IPS DF 19.7 (cell line): ENCODE measurements at regions not wholly inside any gene's neighbourhood (a gene's known extent, or its start where the extent isn't known, plus 50 kb on each side); places are given as distances from the start of the nearest gene placed in this dataset.
"Not testable (repeated sequence)": the region's sequence is repeated elsewhere in the genome, so short reads cannot be mapped to it uniquely, and the experiment has no call there.

Experiments
- DNase-seq: peaks from one replicate; pipeline ENCODE4 v3.0.0-alpha.2; 2013; ENCODE audit warnings: low read depth, low spot score

DNA sequence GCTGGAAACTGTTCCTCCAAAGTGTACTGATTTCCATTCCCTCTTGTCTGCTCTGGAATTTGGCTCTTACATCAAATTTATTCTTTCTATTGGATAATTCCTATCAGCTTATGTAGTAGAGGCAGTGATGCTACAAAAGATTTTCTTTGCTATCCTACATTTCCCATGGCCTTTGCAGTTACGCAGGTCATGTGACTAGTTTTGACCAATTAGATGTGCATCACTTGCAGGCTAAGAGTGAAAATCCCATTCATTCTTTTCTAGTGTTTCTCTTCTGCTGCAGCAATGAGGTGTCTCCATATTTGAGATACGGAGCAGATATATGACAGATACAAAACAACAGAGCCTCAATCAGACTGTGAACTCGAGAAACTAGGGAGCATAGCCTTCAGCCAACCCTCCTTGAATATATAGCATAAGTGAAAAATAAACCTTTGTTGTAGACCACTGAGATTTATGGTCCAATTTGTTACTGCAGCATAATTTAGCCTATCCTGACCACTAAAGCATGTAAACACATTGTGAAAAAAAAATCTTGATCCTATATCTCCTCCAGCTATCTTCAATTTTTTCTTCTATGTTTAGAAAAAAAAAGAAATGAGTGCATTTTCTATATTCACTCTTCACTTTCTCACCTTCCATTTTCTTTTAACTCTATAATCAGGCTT is 102.0 kb downstream of the HNMT start:
- no peak for DNase-seq

DNA sequence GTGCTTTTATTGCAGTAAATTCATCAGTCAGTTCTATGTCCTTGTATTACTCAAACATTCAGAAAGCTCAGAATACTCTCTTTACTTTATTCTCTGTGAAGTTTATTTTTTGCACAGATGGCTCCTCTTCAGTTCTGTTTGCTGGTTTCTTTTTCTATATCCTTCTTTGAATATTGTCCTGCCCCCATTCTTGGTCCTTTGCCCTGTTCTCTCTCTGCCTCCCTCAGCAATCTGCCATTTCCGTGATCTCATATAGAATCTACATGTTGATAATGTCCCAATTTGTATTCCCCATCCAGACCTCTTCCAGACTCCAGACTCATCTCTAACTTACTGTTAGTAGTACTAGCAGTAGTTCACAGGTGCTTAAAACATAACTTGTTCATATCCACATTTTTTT is 102.6 kb downstream of the HNMT start:
- no peak for DNase-seq

DNA sequence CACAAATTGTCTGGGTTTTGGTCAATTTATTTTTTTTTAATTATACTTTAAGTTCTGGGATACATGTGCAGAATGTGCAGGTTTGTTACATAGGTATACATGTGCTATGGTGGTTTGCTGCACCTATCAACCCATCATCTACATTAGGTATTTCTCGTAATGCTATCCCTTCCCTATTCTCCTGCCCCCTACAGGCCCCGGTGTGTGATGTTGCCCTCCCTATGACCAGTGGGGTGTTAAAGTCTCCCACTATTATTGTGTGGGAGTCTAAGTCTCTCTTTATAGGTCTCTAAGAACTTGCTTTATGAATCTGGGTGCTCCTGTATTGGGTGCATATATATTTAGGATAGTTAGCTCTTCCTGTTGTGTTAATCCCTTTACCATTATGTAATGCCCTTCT is 104.4 kb downstream of the HNMT start:
- not testable (repeated sequence) for DNase-seq

DNA sequence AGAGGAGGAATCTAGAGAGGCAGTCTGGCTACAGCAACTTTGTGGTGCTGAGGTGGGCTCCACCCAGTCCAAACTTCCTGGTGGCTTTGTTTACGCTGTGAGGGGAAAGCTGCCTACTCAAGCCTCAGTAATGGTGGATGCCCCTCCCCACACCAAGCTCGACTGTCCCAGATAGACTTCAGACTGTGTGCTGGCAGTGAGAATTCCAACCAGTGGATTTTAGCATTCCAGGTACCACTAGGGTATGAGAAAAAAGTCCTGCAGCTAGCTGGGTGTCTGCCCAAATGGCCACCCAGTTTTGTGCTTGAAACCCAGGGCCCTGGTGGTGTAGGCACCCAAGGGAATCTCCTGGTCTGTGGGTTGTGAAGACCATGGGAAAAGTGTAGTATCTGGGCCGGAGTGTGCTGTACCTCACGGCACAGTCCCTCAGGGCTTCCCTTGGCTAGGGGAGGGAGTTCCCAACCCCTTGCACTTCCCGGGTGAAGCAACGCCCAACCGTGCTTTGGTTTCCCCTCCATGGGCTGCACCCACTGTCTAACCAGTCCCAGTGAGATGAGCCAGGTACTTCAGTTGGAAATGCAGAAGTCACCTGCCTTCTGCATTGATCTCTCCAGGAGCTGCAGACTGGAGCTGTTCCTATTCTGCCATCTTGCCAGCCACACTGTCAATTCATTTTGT is 106.9 kb downstream of the HNMT start:
- DNase-seq, result not testable (repeated sequence)

DNA sequence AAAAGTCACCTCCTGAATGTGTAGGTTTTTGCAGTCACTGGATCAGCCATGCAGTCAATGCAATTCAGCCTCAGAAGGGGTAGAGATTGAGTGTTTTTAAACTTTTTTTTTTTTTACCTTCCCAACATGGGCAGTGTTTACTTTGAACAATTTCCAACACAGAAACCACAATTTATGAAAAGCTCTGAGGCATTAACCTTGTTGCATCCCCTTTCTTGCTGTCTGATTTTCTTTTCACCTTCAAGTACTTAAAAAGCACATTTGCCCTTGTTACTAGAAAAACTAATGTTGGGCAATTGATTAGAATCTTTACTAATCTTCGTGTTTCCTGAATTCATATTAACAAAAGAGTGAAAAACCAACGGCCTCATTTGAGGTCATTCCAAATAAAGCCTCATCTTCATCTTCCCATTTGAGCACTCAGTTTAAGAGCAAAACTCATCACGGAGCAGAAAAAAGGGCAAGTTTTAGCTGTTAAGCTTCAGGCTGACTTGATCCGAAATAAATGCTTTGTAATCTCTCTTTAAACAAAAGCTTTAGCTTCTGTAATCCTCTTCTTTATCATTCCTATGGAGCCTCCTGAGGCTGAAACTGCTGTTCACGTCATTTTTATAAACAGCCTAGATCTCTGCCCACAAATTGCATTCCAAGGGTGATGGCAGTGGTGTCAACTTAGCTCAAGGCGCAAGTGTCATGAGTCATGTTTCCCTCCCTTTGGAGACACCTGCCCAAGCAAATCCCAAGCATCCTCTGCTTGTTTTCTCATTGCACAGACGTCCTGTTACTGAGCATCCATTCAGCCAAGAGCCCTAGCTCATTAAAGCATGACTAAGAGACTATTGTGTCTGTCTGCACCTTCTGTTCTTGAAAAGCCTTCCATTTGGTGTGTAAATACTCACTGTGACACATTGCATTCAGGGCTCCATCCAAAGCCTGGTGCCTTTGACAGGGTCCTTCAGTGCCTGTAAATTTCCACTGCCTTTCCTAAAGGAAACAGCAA is 107.7 kb downstream of the HNMT start:
- no peak for DNase-seq

DNA sequence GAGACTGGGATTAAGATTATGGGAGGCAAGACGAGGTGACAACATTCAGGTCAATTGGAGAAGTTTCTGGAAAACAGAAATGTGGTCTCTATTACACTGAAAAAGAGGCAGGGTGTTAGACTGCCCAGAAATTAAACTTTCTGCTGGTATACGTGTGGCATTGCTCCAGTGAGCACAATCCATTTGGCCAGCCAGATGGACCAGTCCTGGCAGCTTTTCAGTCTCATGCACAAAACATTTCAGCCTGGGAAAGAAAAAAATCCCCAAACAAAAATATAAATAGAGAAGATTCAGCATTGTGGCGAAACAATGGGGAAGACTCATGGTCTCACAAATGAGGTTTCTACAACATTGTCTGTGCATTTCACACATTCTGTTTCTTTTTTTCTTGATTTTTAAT is 113.9 kb downstream of the HNMT start:
- no peak for DNase-seq

DNA sequence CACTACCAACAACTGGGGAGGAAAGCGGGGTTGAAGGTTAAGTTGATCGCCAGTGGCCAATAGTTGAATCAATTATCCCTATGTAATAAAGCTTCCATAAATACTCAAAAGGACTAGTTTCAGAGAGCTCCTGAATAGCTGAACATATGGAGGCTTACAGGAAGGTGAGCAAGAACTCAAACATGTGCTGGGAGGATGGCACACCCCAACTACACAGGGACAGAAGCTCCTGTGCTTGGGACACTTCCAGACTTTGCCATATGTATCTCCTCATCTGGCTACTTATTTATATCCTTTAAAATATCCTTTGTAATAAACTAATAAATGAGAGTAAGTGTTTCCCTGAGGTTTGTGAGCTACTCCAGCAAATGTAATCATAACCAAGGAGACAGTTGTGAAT is 115.7 kb downstream of the HNMT start:
- DNase-seq, result no peak

DNA sequence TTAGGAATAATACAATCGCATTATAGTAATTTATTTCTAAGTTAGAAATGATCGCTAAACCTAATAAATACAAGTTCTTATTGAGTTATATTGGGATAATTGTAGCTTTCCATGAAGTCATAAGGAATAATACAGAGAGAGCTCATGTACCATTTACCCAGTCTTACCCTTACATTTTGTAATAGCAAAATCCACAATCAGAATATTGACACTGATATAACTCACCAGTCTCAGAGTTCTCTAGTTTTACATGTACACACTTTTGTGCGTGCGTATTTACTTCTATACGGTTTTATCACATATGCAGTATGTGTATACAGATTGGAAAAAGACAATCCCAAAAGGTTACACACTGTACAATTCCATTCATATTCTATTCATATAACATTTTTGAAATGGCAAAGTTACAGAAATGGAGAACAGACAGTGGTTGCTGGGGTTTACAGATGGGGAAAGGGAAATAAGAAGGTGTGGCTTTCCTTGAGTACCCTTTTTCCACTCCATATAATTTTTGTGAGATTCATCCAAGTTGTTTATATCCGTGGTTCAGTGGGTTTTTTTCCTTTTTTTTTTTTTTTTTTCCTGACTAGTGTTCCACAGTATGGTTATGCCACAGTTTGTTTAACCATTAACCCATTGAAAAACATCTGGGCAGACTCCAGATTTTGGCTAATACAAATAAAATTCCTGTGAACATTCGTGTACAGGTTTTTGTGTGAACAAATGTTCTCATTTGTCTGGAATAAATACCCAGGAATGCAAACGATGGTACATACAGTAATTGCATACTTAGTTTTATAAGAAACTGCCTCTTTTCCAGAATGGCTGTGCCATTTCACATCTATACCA is 117.2 kb downstream of the HNMT start:
- no peak for DNase-seq

DNA sequence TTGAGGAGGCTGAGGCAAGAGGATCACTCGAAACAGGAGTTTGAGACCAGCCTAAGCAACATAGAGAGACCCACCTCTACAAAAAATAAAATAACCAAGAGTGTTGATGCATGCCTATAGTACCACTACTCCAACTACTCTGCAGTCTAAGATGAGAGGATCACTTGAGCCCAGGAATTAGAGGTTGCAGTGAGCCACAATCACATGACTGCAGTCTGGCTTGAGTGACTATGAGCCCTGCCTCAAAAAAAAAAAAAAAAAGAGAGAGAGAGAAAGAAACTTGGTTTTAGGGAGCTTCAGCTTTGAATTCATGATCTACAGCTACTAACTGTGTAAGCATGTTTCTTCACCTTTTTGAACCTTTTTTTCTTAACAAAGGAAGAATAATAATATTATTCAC is 119.9 kb downstream of the HNMT start:
- no peak for DNase-seq

DNA sequence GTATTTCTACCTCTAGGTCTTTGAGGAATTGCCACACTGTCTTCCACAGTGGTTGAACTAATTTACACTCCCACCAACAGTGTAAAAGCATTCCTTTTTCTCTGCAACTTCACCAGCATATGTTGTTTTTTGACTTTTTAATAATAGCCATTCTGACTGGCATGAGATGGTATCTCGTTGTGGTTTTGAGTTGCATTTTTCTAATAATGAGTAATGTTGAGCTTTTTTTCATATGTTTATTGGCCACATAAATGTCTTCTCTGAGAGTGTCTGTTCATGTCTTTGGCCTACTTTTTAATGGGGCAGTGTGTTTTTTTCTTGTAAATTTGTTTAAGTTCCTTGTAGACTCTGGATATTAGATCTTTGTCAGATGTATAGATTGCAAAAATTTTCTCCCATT is 121.2 kb downstream of the HNMT start:
- not testable (repeated sequence) for DNase-seq

DNA sequence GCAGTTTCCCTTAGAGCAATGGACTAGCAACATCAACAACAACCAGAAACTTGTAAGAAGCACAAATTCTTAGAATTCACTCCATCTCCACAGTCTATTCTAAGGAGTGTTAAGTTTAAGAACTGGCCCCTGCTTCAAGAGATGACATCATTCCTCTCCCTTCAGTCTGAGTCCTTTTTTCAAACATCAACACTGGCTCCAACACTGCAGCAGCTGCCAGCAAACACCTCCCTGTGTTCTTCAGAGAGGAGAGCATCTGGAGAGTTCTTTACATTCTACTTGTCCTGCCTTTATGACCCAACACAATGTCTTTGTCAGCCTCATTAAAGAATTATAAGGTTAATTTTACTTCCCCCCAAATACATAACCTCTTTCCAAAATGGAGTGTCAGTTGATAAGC is 122.3 kb downstream of the HNMT start:
- no peak for DNase-seq

DNA sequence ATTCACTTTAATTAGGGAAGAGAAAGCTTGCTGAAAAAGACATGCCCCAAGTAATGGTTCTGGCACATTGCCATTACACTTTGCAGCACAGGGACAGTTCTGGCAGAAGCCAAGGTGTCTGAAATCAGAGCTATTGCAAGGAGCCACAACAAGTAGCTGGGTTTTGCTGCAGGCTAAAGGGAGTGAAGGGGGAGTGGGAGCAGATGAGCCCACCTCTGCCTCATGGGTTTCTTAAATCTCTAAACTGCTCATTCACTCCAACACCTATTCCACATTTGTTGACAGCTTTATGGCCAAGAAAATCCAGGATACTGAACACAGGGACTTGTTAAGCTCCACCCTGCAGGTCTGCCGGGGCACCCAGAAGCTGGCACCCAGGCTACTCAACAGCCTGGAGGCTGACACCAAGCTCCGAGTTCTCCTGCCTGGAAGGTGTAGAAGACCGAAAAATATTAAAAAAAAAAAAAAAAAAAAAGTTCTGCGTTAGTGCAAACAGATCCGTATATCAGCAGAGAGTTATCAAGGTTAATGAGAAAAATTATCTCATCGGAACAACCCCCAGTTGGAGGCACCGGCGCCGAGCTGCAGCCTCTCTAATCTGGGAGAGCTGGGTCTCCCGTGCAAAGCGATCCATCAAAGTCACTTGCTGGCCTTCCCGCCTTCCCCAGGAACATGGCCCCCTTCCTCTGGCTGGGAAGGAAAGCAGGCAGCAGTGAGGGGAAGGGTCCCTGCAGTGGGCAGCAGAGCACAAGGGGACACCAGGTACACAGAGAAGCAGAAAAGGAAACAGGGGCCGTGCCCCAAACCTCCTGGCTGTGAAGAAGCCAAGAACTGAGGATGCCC is 123.7 kb downstream of the HNMT start:
- DNase-seq, result no peak

DNA sequence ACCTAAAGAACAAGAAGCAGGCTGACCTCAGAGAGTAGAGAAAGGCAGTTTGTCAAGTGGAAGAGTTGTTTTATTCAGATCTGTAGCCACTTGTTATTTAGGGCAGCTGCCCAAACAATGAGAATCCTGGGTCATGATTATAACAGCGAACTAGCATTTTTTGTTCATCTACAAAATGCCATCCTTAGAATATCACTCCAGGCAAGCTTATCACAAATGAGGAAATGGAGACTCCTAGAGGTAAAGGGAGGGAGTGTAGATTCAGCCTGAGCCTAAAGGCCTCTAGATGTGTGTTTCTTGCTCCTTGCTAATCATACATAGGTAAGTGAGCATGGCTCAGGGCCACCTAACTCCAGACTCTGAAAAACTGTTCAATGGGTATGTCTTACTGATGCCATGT is 126.1 kb downstream of the HNMT start:
- no peak for DNase-seq

DNA sequence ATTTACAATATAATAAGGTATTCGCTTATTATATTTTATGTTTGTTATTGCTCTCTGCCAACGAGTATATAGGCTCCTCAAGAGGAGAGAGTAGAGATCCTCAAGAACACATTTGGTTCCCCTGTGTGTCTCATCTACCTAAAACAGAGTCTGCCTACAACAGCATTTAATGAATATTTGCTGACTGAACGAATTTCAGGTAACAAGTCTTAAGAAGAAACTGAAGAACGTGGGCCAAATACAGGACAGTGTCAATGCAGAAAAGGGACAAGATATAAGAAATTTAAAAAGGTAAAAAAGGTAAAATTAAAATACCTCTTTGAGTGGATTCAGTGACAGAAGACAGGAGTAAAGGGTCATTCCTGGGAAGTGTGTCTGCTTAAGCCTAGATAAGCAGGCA is 129.2 kb downstream of the HNMT start:
- no peak for DNase-seq

DNA sequence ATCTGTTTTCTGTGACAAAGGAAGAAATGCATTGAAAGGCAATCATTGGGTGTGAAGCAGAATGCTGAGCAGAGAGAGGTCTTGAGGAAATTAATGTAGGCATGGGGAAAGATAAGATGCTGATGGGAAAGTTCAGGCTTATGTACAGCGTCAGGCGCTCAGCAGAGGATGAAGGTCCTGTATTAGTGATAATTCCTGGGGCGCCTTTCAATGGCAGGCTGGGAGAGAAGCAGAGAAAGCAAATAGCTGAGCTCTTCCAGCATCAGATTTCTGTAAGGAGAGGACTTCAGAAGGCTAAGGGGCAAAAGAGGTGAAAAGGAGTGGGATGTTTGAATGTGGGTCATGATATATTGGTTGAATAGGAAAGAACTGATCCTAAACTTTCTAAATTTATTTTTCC is 129.8 kb downstream of the HNMT start:
- no peak for DNase-seq

DNA sequence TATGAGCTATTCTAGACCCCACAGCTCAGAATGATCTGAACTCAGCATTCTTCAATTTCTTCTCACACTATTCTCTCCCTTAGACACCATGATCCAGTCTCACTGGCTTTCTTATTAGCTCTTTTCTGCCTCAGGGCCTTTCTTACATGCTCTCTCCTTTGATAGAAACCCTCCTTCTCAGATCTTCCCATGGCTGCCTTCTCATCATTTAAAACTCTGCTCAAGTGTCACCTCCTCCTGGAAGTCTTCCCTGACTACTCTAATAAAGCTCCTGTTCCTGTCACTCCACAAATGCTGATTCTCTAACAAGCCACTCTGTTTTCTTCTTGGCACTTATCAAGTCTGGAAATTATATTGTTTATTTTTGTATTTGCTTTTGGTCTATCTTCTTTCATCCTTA is 131.1 kb downstream of the HNMT start:
- DNase-seq, result no peak

DNA sequence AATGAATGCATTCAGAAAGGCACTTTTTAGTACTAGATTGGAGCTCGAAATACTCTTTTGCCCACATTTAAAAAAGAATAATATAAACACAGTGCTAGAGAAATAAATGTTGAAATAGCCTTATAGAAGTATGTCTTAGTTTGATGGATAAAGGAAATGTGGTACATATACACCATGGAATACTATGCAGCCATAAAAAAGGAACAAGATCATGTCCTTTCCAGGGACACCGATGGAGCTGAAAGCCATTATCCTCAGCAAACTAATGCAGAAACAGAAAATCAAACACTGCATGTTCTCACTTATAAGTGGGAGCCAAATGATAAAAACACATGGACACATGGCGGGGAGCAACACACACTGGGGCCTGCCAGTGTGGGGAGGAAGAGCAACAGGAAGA is 135.0 kb downstream of the HNMT start:
- not testable (repeated sequence) for DNase-seq

DNA sequence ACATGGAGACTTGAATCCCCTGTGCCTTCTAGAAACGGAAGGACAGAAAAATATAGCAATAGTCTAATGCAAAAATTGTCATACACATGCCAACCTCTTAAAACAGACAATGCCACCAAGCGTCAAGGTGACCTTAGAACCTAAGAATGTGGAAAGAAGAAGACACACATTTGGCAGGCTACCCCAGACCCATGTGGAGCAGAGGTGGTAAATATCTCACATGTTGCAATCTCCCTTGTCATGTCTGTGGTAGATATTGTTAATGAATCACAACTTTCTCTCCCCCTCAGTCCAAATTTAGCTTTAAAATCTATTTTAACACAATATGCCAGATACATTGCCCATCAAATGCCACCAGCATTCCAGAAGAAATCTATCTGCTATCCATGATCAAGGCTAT is 137.4 kb downstream of the HNMT start:
- no peak for DNase-seq

DNA sequence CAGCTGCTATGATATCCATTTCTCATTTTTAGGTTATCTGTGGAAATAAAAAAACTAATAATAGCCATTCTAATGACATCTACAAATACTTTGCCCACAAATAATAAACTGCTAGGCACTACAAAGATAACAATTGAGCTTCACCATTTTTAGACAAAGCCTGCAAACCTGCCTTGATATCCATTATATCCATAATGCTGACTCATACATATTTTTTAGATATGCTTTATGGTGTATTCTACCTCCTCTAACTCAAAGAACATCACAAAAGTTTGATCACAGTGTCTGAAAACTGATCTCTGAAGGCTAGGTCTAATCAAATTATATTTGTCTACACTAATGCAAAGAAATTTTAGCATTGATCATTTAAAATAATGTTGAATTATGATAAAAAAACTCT is 138.4 kb downstream of the HNMT start:
- DNase-seq, result no peak

DNA sequence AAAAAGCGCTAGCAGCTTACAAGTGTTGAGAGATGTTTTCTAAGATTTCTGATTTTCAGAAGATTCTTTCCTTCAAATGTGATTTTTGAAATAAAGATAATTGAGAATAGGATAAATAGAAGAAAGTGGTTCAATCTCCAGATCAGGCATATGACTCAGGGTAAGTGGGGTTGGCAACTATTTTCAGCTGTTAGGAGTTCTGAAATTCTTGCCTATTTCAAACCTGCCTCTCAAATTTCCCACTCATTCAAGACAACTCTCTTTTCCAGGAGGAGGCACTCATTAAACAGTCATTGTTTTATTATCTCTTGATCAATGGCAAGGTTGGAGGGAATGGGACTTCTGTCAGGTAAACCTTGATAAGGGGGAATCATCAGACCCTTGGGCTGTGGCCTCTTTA is 138.9 kb downstream of the HNMT start:
- DNase-seq, result no peak

DNA sequence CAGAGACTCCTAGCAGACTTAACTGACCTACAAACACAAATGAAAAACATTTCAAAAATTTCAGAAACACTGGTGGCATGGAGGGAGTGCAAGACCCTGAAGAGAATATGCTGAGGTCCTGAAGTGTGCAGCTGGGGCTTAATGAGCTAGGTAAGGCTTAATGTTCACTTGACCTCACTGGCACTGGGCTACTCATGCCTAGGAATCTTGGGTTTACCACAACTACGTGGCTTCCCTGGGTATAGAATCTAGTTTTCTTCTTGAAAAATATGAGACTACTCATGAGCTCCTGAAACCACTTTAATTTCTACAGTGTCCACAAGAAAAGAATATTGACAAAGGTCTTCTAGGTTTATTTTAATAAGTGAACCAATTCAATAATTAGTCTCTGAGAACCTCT is 139.8 kb downstream of the HNMT start:
- DNase-seq, result no peak
